Lower lobe of right lung (tissue), 2 donors: ENCODE measurements at regions not wholly inside any gene's neighbourhood (a gene's known extent, or its start where the extent isn't known, plus 50 kb on each side); places are given as distances from the start of the nearest gene placed in this dataset.

Source experiments
- ATAC-seq, 2 donors: fragments of 200-7000 bp; cut with Tn5 transposase; one replicate each; pipeline ENCODE4 v1.9.1; 2020 to 2022; ENCODE audit warnings: mild to moderate bottlenecking in 2 of 2, moderate library complexity in 2 of 2
- DNase-seq: peaks from one replicate; pipeline ENCODE4 v3.0.0-alpha.2; 2020
- H3K27ac ChIP-seq: fragments of 200-600 bp; one replicate; pipeline ENCODE4 v1.8.0; 2022
- H3K27me3 ChIP-seq: fragments of 200-600 bp; one replicate; pipeline ENCODE4 v1.8.0; 2022; ENCODE audit warnings: low read depth
- H3K36me3 ChIP-seq: fragments of 200-600 bp; one replicate; pipeline ENCODE4 v1.8.0; 2022; ENCODE audit warnings: mild to moderate bottlenecking
- H3K4me1 ChIP-seq: fragments of 200-600 bp; one replicate; pipeline ENCODE4 v1.8.0; 2022
- H3K4me3 ChIP-seq: fragments of 200-600 bp; one replicate; pipeline ENCODE4 v1.8.0; 2022; ENCODE audit warnings: mild to moderate bottlenecking
- H3K9me3 ChIP-seq: fragments of 200-600 bp; one replicate; pipeline ENCODE4 v1.8.0; 2022
- intact Hi-C: fragments of 100-400 bp; cut with DNase I; formaldehyde crosslinking; loops from one replicate; pipeline ENCODE4 v1.11.0; 2022
- TF ChIP-seq, protein P1 (sequence below): fragments of 200-600 bp; IDR thresholded peaks from one replicate; pipeline ENCODE4 v1.8.0; 2022; ENCODE audit warnings: antibody characterized with exemption, mild to moderate bottlenecking
- donor health status: DM: no; HTN: yes; CAD: no; lungs with severe emphysema.

DNA sequence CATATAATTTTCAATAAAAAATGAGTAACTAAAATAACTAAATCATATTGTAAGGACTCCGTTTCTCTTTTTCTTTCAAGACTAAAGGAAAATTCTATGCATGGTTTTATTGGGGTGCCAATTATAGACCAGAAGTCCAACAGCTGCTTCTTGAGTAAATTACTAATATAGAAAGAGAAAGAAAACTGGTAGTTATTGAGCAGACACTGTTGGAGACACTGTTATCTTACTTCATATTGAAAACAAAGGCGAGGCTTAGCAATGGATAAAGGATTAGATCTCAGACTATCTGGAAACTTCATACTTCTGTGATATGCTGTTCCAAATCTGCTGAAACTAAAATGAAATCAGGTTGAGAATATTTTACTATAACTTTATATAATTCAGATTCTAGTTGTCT, 169.6 kb upstream of the EYS start:
- intact Hi-C loops: no loop called here
- ATAC-seq: no peak
- Histone ChIP-seq H3K9me3 (no peaks in the 10 kb centered on the region), H3K27me3 (no peaks in the 10 kb centered on the region), H3K27ac (no peak overlapping the region), H3K36me3 (no peaks in the 10 kb centered on the region), H3K4me3 (no peak overlapping the region), H3K4me1 (no peaks in the 10 kb centered on the region)
- no peak for DNase-seq
- TF ChIP-seq, protein P1, sequence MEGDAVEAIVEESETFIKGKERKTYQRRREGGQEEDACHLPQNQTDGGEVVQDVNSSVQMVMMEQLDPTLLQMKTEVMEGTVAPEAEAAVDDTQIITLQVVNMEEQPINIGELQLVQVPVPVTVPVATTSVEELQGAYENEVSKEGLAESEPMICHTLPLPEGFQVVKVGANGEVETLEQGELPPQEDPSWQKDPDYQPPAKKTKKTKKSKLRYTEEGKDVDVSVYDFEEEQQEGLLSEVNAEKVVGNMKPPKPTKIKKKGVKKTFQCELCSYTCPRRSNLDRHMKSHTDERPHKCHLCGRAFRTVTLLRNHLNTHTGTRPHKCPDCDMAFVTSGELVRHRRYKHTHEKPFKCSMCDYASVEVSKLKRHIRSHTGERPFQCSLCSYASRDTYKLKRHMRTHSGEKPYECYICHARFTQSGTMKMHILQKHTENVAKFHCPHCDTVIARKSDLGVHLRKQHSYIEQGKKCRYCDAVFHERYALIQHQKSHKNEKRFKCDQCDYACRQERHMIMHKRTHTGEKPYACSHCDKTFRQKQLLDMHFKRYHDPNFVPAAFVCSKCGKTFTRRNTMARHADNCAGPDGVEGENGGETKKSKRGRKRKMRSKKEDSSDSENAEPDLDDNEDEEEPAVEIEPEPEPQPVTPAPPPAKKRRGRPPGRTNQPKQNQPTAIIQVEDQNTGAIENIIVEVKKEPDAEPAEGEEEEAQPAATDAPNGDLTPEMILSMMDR: no peak

DNA sequence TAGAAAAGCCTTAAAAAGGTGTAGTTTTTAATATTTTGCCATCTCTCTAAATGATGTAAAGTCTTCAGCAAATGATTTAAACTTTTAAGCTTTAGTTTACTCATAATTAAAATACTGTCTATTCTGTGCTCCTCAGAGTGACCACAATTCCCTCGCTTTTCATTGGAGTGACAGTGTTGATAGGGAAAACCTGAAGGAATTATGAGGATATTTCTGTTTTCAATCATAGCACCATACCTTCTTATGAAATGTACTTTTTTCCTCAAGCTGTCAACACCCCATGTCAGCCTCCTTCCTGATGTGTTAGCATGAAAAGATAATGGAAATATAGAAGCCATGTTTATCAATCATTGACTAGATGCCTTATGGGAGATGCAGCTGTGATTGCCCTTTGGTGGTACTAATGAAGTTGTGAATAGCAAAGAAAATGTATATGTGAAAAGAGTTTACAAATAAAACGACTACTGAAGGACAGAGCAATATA, 145.4 kb upstream of the EYS start:
- ATAC-seq (no peak), DNase-seq (no peak)
- Histone ChIP-seq H3K4me1 (no peaks in the 10 kb centered on the region), H3K27ac (no peak overlapping the region), H3K27me3 (no peaks in the 10 kb centered on the region), H3K36me3 (no peaks in the 10 kb centered on the region), H3K9me3 (no peaks in the 10 kb centered on the region), H3K4me3 (no peak overlapping the region)
- intact Hi-C loops: no loop called here
- TF ChIP-seq, protein P1: no peak

DNA sequence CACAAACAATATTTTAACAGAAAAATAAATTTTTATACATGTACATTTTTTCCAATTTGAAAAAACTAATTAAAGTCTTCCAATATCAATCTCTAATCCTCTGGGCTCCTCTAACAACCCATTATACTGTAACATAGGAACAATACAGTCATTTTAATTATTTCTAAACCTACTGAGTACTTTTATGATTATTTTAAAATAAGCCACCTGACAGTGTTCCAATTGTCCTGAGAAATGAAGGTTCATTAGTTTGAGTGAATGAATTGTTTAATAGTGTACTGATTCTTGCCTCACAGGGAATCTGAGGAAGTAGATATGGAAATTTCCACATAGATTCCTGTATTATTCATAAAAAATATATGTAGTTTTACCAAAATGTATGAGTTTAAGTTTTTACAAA, 123.1 kb upstream of the EYS start:
- Histone ChIP-seq H3K9me3 (no peaks in the 10 kb centered on the region), H3K4me1 (no peaks in the 10 kb centered on the region), H3K36me3 (no peaks in the 10 kb centered on the region), H3K27me3 (no peaks in the 10 kb centered on the region), H3K4me3 (no peak overlapping the region), H3K27ac (no peak overlapping the region)
- DNase-seq (no peak), ATAC-seq (no peak)
- TF ChIP-seq, protein P1: no peak
- intact Hi-C loops: no loop called here

DNA sequence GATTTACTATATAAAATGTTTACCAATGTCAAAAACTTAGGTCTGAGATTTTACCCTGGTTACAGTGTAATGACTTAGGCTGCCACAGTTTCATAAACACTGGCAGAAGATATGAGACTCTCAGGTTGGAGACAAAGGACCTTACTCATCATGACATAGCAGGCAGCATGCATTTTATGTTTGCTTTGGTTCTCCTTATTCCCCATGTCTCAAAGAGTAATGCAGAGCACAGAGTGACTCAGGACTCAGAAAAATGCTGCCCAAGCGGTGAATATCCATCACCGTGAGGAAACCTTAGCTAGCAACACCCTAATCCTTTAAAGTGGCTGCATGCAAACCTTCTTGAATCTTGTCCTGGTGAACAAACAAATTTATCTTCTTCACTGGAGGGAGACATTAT, 112.1 kb upstream of the EYS start:
- Histone ChIP-seq H3K27me3 (no peaks in the 10 kb centered on the region), H3K9me3 (no peaks in the 10 kb centered on the region), H3K4me3 (no peak overlapping the region), H3K4me1 (no peaks in the 10 kb centered on the region), H3K36me3 (no peaks in the 10 kb centered on the region), H3K27ac (no peak overlapping the region)
- intact Hi-C loops: no loop called here
- DNase-seq (no peak), ATAC-seq (no peak)
- TF ChIP-seq, protein P1: no peak

DNA sequence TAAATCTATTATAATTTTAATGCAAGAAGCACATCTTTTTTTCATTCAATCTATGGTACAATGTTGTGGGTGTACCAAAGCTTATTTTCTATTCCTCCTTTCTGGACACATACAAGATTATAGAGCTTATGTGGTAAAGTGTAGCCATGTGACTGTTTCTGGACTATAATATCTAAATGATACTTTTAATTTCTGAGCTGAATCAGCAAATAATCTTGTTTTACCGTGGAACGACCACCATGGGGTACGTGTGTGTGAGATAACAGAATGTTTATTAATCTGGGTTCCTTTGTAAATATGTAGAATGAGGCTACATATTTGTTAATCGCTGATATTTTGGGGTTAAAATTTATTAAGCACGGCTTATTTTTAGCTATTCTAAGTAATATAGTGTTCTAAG, 111.5 kb upstream of the EYS start:
- H3K27me3 ChIP-seq: no peaks in the 10 kb centered on the region

More for the DNA sequence above, 111.5 kb upstream of the EYS start:
- Histone ChIP-seq H3K4me1 (no peaks in the 10 kb centered on the region), H3K9me3 (no peaks in the 10 kb centered on the region), H3K27ac (no peak overlapping the region), H3K36me3 (no peaks in the 10 kb centered on the region), H3K4me3 (no peak overlapping the region)
- TF ChIP-seq, protein P1: no peak
- DNase-seq: no peak
- ATAC-seq: no peak
- intact Hi-C loops: no loop called here
